ENCODE measurements at regions not wholly inside any gene's neighbourhood (a gene's known extent, or its start where the extent isn't known, plus 50 kb on each side); places are given as distances from the start of the nearest gene placed in this dataset.

DNA sequence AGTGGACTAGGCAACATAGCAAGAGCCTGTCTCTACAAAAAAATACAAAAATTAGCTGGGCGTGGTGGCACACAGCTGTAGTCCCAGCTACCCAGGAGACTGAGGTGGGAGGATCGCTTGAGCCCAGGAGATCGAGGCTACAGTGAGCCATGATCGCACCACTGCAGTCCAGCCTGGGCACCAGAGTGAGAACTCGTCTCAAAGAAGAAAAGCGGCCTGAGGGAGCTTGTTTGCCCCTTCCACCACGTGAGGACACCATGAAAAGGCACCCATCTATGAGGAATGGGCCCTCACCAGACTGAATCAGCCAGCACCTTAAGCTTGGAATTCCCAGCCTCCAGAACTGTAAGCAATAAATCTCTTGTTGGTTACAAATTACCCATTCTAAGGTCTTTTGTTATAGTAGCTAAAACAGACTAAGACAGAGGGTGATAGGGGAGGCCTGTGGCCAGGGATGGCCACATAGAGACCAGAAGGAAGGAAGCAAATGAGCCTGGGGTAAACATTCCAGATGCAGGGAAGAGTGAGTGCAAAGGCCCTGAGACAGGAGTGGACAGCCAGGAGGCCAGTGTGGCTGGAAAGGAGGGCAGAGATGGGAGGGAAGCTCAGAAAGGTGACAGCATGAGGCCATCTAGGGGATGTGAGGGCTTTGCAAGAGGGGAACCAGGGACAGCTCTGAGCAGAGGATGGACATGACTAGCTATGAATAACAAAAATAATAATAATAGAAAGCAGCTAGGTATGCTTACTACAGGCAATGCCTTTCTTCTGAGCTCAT, 120.1 kb downstream of the MATN1 start:
- Histone ChIP-seq H3K9me3 (ENCODE audit: insufficient read depth, low read depth, low read length) (no peaks in the 10 kb centered on the region), H3K4me1 (ENCODE audit: insufficient read depth, low read length) (no peaks in the 10 kb centered on the region), H3K79me2 (ENCODE audit: insufficient read depth, low read length) (no peaks in the 10 kb centered on the region), H3K9ac (ENCODE audit: low read length) (no peak overlapping the region), H3K36me3 (ENCODE audit: insufficient read depth, low read length) (no peaks in the 10 kb centered on the region), H2AFZ (ENCODE audit: low read depth, low read length) (no peak overlapping the region), H3K4me2 (ENCODE audit: low read length) (no peak overlapping the region), H3K4me3 (ENCODE audit: insufficient read depth, low read depth, low read length) (no peak overlapping the region), H3K27ac (ENCODE audit: low read depth, low read length) (no peak overlapping the region), H3K27me3 (ENCODE audit: insufficient read depth, low read length) (peaks cover 1% of the 10 kb centered on the region), H4K20me1 (ENCODE audit: insufficient read depth, low read length) (no peaks in the 10 kb centered on the region)
- H3K4me1 Mint-ChIP-seq (ENCODE audit: low read depth, unreplicated experiment) = no peaks in the 10 kb centered on the region
- FAIRE-seq (no peak), DNase-seq (ENCODE audit: low read depth) (no peak)
- no peaks in the 10 kb centered on the region for H3K36me3 Mint-ChIP-seq (ENCODE audit: low read depth, unreplicated experiment)
- H3K27me3 Mint-ChIP-seq (ENCODE audit: low read depth, unreplicated experiment) = peaks cover 60% of the 10 kb centered on the region
- H3K27ac Mint-ChIP-seq (ENCODE audit: unreplicated experiment) = no peak overlapping the region
- H3K4me3 Mint-ChIP-seq (ENCODE audit: unreplicated experiment) = no peak overlapping the region
- peaks cover 14% of the 10 kb centered on the region for H3K9me3 Mint-ChIP-seq (ENCODE audit: unreplicated experiment)
- no peak for TF ChIP-seq EZH2 (IDR thresholded peaks at IDR 0.05; ENCODE audit: insufficient read depth, low read length)
- no peak for TF ChIP-seq CTCF (IDR thresholded peaks at IDR 0.05; ENCODE audit: insufficient read depth, low read depth, low read length)

DNA sequence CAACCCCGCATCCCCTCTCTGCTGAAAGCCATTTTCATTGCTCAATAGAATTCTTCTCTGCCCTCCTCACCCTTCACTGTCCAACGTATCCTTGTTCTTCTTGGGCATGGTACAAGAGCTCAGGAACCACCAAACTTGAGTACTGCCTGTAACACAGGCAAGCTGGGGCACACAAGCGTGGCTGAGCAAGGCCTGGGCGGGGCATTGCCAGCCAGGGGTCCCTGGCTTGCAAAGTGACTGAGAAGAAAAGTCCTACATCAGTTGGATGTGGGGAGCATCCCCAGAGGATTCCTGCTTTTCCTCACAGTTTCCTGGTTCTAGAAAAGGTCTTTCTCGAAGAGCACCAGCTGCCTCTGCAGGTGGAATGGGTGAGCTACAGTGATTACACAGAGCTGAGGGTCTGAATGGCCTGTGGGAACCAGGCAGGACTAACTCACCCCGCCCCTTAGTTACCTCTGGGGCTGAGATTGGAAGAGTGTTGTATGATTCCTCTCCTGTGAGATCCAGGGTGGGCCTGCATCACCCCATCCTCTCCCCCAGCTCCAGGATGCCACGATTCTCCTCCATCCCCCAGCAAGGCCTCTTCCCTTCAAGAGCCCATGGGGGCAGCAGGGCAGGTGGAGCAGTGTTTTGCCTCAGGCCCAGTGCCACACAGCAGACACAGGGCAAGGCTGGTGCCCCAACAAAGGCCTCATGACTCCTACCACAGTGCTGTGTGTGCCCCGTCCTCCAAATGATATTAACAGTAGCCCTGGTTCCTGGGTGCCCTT, 121.9 kb downstream of the MATN1 start:
- no peak for FAIRE-seq
- no peak for DNase-seq (ENCODE audit: low read depth)
- peaks cover 14% of the 10 kb centered on the region for H3K9me3 Mint-ChIP-seq (ENCODE audit: unreplicated experiment)

More for the DNA sequence above, 121.9 kb downstream of the MATN1 start:
- no peaks in the 10 kb centered on the region for H3K36me3 ChIP-seq (ENCODE audit: insufficient read depth, low read length)
- Mint-ChIP-seq H3K27ac (ENCODE audit: unreplicated experiment) (no peak overlapping the region), H3K4me1 (ENCODE audit: low read depth, unreplicated experiment) (no peaks in the 10 kb centered on the region), H3K4me3 (ENCODE audit: unreplicated experiment) (no peak overlapping the region), H3K27me3 (ENCODE audit: low read depth, unreplicated experiment) (peaks cover 52% of the 10 kb centered on the region), H3K36me3 (ENCODE audit: low read depth, unreplicated experiment) (no peaks in the 10 kb centered on the region)
- no peaks in the 10 kb centered on the region for H4K20me1 ChIP-seq (ENCODE audit: insufficient read depth, low read length)
- H3K4me1 ChIP-seq (ENCODE audit: insufficient read depth, low read length) = no peaks in the 10 kb centered on the region
- no peaks in the 10 kb centered on the region for H3K79me2 ChIP-seq (ENCODE audit: insufficient read depth, low read length)
- H3K4me2 ChIP-seq (ENCODE audit: low read length) = no peak overlapping the region
- TF ChIP-seq CTCF (IDR thresholded peaks at IDR 0.05; ENCODE audit: insufficient read depth, low read depth, low read length) (no peak), EZH2 (IDR thresholded peaks at IDR 0.05; ENCODE audit: insufficient read depth, low read length) (no peak)
- H3K9me3 ChIP-seq (ENCODE audit: insufficient read depth, low read depth, low read length) = no peaks in the 10 kb centered on the region
- no peak overlapping the region for H3K27ac ChIP-seq (ENCODE audit: low read depth, low read length)
- H3K27me3 ChIP-seq (ENCODE audit: insufficient read depth, low read length) = no peaks in the 10 kb centered on the region
- H3K4me3 ChIP-seq (ENCODE audit: insufficient read depth, low read depth, low read length) = no peak overlapping the region
- no peak overlapping the region for H2AFZ ChIP-seq (ENCODE audit: low read depth, low read length)
- no peak overlapping the region for H3K9ac ChIP-seq (ENCODE audit: low read length)
